HEK293 (cell line): ENCODE measurements at regions not wholly inside any gene's neighbourhood (a gene's known extent, or its start where the extent isn't known, plus 50 kb on each side); places are given as distances from the start of the nearest gene placed in this dataset.

ENCODE experiments used
- CTCF ChIA-PET: fragments of 350-600 bp; formaldehyde crosslinking; extraction: SDS; loops from one replicate; lab custom pipeline; 2021; ENCODE audit warnings: antibody characterized with exemption; lab: Yijun Ruan, JAX
- POLR2A ChIA-PET: fragments of 300-600 bp; formaldehyde crosslinking; extraction: SDS; loops from one replicate; lab custom pipeline; 2020; ENCODE audit warnings: antibody characterized with exemption, inconsistent platforms; lab: Yijun Ruan, JAX
- H3K27ac ChIP-seq: fragments of 200-500 bp; sonication (Bioruptor generic); 2 replicates; pipeline ENCODE4 v1.5.1; 2014; ENCODE audit warnings: low read depth, low read length, control low read depth, inconsistent platforms; ENCODE audit errors: extremely low read depth
- H3K36me3 ChIP-seq, 2 experiments: fragments of 200-500 bp in 1 of 2; sonication (Bioruptor generic) in 1 of 2; 1 replicate in 1 of 2; 2 replicates in 1 of 2; pipeline ENCODE4 v1.5.1; 2014 to 2017; ENCODE audit warnings: inconsistent platforms in 2 of 2, low read length in 2 of 2; ENCODE audit not compliant: control insufficient read depth in 2 of 2, insufficient read depth in 1 of 2
- H3K4me1 ChIP-seq: fragments of 200-500 bp; sonication (Bioruptor generic); 2 replicates; pipeline ENCODE4 v1.5.1; 2014; ENCODE audit warnings: mild to moderate bottlenecking, low read length, inconsistent platforms; ENCODE audit not compliant: control insufficient read depth, insufficient read depth
- H3K4me3 ChIP-seq: 2 replicates; pipeline ENCODE4 v1.5.1; 2011; ENCODE audit warnings: low read depth, mild to moderate bottlenecking, control low read depth, low read length, moderate library complexity
- H3K9me3 ChIP-seq: fragments of 200-500 bp; sonication (Bioruptor generic); 2 replicates; pipeline ENCODE4 v1.5.1; 2014; ENCODE audit warnings: low read depth, low read length, inconsistent platforms; ENCODE audit not compliant: control insufficient read depth, insufficient read depth
- GLIS2 ChIP-seq: fragments of 450-650 bp; formaldehyde crosslinking; IDR thresholded peaks from 2 replicates; pipeline ENCODE4 v1.5.1; 2016; ENCODE audit warnings: missing biosample characterization, missing genetic modification characterization
- MYNN ChIP-seq: fragments of 450-650 bp; formaldehyde crosslinking; IDR thresholded peaks from 2 replicates; pipeline ENCODE4 v1.5.1; 2016; ENCODE audit warnings: missing biosample characterization, missing genetic modification characterization, borderline replicate concordance
- OSR2 ChIP-seq: fragments of 450-650 bp; formaldehyde crosslinking; IDR thresholded peaks from 2 replicates; pipeline ENCODE4 v1.5.1; 2016; ENCODE audit warnings: missing biosample characterization, missing genetic modification characterization
- REPIN1 ChIP-seq: fragments of 450-650 bp; formaldehyde crosslinking; IDR thresholded peaks from 2 replicates; pipeline ENCODE4 v1.5.1; 2017; ENCODE audit warnings: missing biosample characterization, missing genetic modification characterization, low read depth
- ZBTB48 ChIP-seq: fragments of 450-650 bp; formaldehyde crosslinking; IDR thresholded peaks from 2 replicates; pipeline ENCODE4 v1.5.1; 2016; ENCODE audit warnings: missing biosample characterization, missing genetic modification characterization
- ZEB2 ChIP-seq: fragments of 450-650 bp; formaldehyde crosslinking; IDR thresholded peaks from 2 replicates; pipeline ENCODE4 v1.5.1; 2016; ENCODE audit warnings: missing biosample characterization, missing genetic modification characterization
- ZNF114 ChIP-seq: fragments of 450-650 bp; formaldehyde crosslinking; IDR thresholded peaks from 2 replicates; pipeline ENCODE4 v1.5.0; 2017; ENCODE audit warnings: missing biosample characterization, missing genetic modification characterization
- ZNF157 ChIP-seq: fragments of 450-650 bp; formaldehyde crosslinking; IDR thresholded peaks from 2 replicates; pipeline ENCODE4 v1.5.1; 2016; ENCODE audit warnings: missing biosample characterization, missing genetic modification characterization
- ZNF214 ChIP-seq: fragments of 450-650 bp; formaldehyde crosslinking; IDR thresholded peaks from 2 replicates; pipeline ENCODE4 v1.5.1; 2017; ENCODE audit warnings: missing biosample characterization, mild to moderate bottlenecking, missing genetic modification characterization, borderline replicate concordance
- ZNF23 ChIP-seq: fragments of 450-650 bp; formaldehyde crosslinking; IDR thresholded peaks from 2 replicates; pipeline ENCODE4 v1.5.1; 2016; ENCODE audit warnings: missing biosample characterization, missing genetic modification characterization, borderline replicate concordance
- ZNF274 ChIP-seq, 2 experiments: fragments of 200-500 bp in 1 of 2; fragments of 450-650 bp in 1 of 2; sonication (Bioruptor generic) in 1 of 2; formaldehyde crosslinking in 1 of 2; IDR thresholded peaks; 2 replicates each; pipeline versions ENCODE4 v1.5.1 to v1.6.1; 2014 to 2016; ENCODE audit warnings: borderline replicate concordance in 1 of 2, inconsistent platforms in 1 of 2, low read length in 1 of 2, missing biosample characterization in 1 of 2, missing genetic modification characterization in 1 of 2
- ZNF416 ChIP-seq: fragments of 450-650 bp; formaldehyde crosslinking; IDR thresholded peaks from 2 replicates; pipeline ENCODE4 v1.5.1; 2016; ENCODE audit warnings: missing biosample characterization, missing genetic modification characterization
- ZNF423 ChIP-seq: fragments of 450-650 bp; formaldehyde crosslinking; IDR thresholded peaks from 2 replicates; pipeline ENCODE4 v1.5.1; 2016; ENCODE audit warnings: missing biosample characterization, missing genetic modification characterization
- ZNF510 ChIP-seq: fragments of 450-650 bp; formaldehyde crosslinking; IDR thresholded peaks from 2 replicates; pipeline ENCODE4 v1.5.1; 2018; ENCODE audit warnings: mild to moderate bottlenecking, missing genetic modification characterization, missing biosample characterization; ENCODE audit not compliant: insufficient replicate concordance
- ZNF521 ChIP-seq: fragments of 450-650 bp; formaldehyde crosslinking; IDR thresholded peaks from 2 replicates; pipeline ENCODE4 v1.5.1; 2017; ENCODE audit warnings: missing biosample characterization, mild to moderate bottlenecking, missing genetic modification characterization
- ZNF654 ChIP-seq: fragments of 450-650 bp; formaldehyde crosslinking; IDR thresholded peaks from 2 replicates; pipeline ENCODE4 v1.5.1; 2016; ENCODE audit warnings: low read depth, missing biosample characterization, missing genetic modification characterization
- ZNF670 ChIP-seq: fragments of 450-650 bp; formaldehyde crosslinking; IDR thresholded peaks from 2 replicates; pipeline ENCODE4 v1.5.1; 2016; ENCODE audit warnings: missing biosample characterization, missing genetic modification characterization, low read depth
- ZNF830 ChIP-seq: fragments of 450-650 bp; IDR thresholded peaks from 2 replicates; pipeline ENCODE4 v1.5.0; 2018; ENCODE audit warnings: missing biosample characterization, missing genetic modification characterization, low read depth, mild to moderate bottlenecking, moderate library complexity
- ZNF843 ChIP-seq: fragments of 450-650 bp; formaldehyde crosslinking; IDR thresholded peaks from 2 replicates; pipeline ENCODE4 v1.5.1; 2016; ENCODE audit warnings: missing biosample characterization, missing genetic modification characterization
- TF ChIP-seq, protein P1 (sequence below): fragments of 450-650 bp; formaldehyde crosslinking; IDR thresholded peaks from 2 replicates; pipeline ENCODE4 v1.5.1; 2017; ENCODE audit warnings: missing biosample characterization, missing genetic modification characterization
- TF ChIP-seq, protein P2 (sequence below): fragments of 450-650 bp; formaldehyde crosslinking; IDR thresholded peaks from 2 replicates; pipeline ENCODE4 v1.5.1; 2016; ENCODE audit warnings: missing biosample characterization, missing genetic modification characterization, low read depth
- TF ChIP-seq, protein P3 (sequence below): fragments of 450-650 bp; formaldehyde crosslinking; IDR thresholded peaks from 2 replicates; pipeline ENCODE4 v1.5.1; 2016; ENCODE audit warnings: missing biosample characterization, missing genetic modification characterization
- TF ChIP-seq, protein P4 (sequence below): fragments of 450-650 bp; formaldehyde crosslinking; IDR thresholded peaks from 2 replicates; pipeline ENCODE4 v1.5.1; 2016; ENCODE audit warnings: missing biosample characterization, missing genetic modification characterization
- TF ChIP-seq, protein P5 (sequence below): fragments of 450-650 bp; formaldehyde crosslinking; IDR thresholded peaks from 2 replicates; pipeline ENCODE4 v1.5.1; 2016; ENCODE audit warnings: missing biosample characterization, missing genetic modification characterization

DNA sequence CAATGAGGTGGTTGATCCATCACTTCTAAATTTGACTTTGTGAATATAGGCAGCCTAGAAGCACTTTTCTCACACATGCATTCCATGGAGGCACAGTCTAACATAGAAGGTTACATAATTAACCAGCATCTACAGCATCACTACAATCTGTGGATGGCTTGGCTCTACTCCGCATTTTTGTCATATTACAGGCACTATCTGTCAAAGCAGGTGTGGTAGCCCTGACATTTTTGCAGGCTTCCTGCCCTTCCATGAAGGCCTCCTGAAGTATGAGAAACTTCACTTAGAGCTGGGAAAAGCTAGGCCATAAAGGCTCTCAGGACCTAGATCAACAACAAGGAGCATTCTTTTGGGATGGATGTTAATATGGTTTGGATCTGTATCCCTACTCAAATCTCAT, 378.0 kb downstream of the ANXA1 start:
- H3K9me3 ChIP-seq: no peaks in the 10 kb centered on the region
- TF ChIP-seq ZNF114 (tag by site-specific recombination) (no peak), ZEB2 (no peak)
- no peak overlapping the region for H3K4me3 ChIP-seq
- ChIA-PET CTCF (no interaction called here), POLR2A (no interaction called here)
- no peak overlapping the region for H3K27ac ChIP-seq
- H3K36me3 ChIP-seq: no peaks in the 10 kb centered on the region
- H3K4me1 ChIP-seq: no peaks in the 10 kb centered on the region

DNA sequence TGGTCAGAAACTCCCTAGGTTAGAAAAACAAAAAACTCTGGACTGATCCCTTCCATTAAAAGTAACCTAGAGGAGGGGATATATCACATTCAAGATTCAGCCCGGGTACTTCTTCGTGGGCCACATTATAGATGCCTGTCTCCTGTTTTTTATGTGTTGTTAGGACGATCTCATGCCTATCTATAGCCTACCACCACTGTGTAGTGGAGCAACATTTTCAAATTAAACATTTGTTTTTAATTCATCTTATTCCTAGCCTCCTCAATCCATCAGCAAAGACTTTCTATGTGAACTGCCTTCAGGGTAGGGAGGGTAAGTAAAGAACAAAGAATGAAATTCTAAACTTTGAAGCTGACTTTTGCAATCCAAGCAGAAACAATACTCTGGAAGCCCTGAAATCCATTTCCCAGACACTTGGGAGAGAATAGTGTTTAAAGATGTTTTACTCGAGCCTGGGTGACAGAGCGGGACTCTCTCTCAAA, 379.4 kb downstream of the ANXA1 start:
- Histone ChIP-seq H3K9me3 (no peaks in the 10 kb centered on the region), H3K4me3 (no peak overlapping the region), H3K4me1 (no peaks in the 10 kb centered on the region), H3K27ac (no peak overlapping the region), H3K36me3 (no peaks in the 10 kb centered on the region)
- POLR2A ChIA-PET: no interaction called here
- CTCF ChIA-PET: no interaction called here
- TF ChIP-seq GLIS2: no peak
- no peak for TF ChIP-seq ZNF274 (IDR thresholded peaks at IDR 0.05; ENCODE audit: low read length)
- no peak for TF ChIP-seq ZNF274 (tag by site-specific recombination; IDR thresholded peaks at IDR 0.05; ENCODE audit: borderline replicate concordance)
- TF ChIP-seq, protein P1, sequence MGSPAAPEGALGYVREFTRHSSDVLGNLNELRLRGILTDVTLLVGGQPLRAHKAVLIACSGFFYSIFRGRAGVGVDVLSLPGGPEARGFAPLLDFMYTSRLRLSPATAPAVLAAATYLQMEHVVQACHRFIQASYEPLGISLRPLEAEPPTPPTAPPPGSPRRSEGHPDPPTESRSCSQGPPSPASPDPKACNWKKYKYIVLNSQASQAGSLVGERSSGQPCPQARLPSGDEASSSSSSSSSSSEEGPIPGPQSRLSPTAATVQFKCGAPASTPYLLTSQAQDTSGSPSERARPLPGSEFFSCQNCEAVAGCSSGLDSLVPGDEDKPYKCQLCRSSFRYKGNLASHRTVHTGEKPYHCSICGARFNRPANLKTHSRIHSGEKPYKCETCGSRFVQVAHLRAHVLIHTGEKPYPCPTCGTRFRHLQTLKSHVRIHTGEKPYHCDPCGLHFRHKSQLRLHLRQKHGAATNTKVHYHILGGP (tag by site-specific recombination): no peak
- no peak for TF ChIP-seq ZNF510 (tag by site-specific recombination)
- TF ChIP-seq REPIN1 (tag by site-specific recombination): no peak
- no peak for TF ChIP-seq OSR2 (tag by site-specific recombination)
- TF ChIP-seq ZNF423 (tag by site-specific recombination): no peak
- no peak for TF ChIP-seq ZNF521 (tag by site-specific recombination)
- no peak for TF ChIP-seq ZNF416 (tag by site-specific recombination)

DNA sequence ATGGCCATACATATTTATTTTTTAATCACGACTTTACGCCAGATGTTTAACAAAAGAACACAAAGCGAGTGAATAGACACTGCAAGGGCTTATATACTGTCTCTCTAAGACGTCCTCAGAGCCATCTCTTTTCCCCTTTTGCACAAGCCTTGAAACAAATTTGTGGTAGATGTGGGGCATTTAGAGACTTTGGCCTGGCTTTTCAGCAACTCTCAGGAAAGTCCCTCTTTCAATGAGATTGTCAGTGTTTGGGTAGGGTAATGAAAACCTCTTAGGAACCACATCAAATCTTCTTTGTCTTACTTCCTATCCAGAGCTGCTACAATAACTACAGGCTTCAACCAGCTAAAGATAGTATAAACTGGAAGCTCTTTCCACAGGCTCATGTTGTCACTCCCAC, 380.0 kb downstream of the ANXA1 start:
- Histone ChIP-seq H3K9me3 (no peaks in the 10 kb centered on the region), H3K4me3 (no peak overlapping the region), H3K27ac (no peak overlapping the region)
- POLR2A ChIA-PET: no interaction called here
- TF ChIP-seq ZNF23 (tag by site-specific recombination): no peak
- TF ChIP-seq, protein P2, sequence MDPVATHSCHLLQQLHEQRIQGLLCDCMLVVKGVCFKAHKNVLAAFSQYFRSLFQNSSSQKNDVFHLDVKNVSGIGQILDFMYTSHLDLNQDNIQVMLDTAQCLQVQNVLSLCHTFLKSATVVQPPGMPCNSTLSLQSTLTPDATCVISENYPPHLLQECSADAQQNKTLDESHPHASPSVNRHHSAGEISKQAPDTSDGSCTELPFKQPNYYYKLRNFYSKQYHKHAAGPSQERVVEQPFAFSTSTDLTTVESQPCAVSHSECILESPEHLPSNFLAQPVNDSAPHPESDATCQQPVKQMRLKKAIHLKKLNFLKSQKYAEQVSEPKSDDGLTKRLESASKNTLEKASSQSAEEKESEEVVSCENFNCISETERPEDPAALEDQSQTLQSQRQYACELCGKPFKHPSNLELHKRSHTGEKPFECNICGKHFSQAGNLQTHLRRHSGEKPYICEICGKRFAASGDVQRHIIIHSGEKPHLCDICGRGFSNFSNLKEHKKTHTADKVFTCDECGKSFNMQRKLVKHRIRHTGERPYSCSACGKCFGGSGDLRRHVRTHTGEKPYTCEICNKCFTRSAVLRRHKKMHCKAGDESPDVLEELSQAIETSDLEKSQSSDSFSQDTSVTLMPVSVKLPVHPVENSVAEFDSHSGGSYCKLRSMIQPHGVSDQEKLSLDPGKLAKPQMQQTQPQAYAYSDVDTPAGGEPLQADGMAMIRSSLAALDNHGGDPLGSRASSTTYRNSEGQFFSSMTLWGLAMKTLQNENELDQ (tag by site-specific recombination): no peak
- no peak for TF ChIP-seq ZNF157 (tag by site-specific recombination)
- no peak for TF ChIP-seq ZBTB48
- TF ChIP-seq ZNF670 (tag by site-specific recombination): no peak
- no peak for TF ChIP-seq ZNF654
- TF ChIP-seq, protein P3, sequence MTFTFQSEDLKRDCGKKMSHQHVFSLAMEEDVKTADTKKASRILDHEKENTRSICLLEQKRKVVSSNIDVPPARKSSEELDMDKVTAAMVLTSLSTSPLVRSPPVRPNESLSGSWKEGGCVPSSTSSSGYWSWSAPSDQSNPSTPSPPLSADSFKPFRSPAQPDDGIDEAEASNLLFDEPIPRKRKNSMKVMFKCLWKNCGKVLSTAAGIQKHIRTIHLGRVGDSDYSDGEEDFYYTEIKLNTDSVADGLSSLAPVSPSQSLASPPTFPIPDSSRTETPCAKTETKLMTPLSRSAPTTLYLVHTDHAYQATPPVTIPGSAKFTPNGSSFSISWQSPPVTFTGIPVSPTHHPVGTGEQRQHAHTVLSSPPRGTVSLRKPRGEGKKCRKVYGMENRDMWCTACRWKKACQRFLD (tag by site-specific recombination): no peak
- TF ChIP-seq ZNF830 (tag by site-specific recombination): no peak
- no peak for TF ChIP-seq MYNN (tag by site-specific recombination)
- TF ChIP-seq, protein P4, sequence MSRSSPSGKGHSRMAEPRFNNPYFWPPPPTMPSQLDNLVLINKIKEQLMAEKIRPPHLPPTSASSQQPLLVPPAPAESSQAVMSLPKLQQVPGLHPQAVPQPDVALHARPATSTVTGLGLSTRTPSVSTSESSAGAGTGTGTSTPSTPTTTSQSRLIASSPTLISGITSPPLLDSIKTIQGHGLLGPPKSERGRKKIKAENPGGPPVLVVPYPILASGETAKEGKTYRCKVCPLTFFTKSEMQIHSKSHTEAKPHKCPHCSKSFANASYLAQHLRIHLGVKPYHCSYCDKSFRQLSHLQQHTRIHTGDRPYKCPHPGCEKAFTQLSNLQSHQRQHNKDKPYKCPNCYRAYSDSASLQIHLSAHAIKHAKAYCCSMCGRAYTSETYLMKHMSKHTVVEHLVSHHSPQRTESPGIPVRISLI (tag by site-specific recombination): no peak
- TF ChIP-seq, protein P5, sequence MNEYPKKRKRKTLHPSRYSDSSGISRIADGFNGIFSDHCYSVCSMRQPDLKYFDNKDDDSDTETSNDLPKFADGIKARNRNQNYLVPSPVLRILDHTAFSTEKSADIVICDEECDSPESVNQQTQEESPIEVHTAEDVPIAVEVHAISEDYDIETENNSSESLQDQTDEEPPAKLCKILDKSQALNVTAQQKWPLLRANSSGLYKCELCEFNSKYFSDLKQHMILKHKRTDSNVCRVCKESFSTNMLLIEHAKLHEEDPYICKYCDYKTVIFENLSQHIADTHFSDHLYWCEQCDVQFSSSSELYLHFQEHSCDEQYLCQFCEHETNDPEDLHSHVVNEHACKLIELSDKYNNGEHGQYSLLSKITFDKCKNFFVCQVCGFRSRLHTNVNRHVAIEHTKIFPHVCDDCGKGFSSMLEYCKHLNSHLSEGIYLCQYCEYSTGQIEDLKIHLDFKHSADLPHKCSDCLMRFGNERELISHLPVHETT (tag by site-specific recombination): no peak
- no peak for TF ChIP-seq ZNF843
- TF ChIP-seq ZNF214 (tag by site-specific recombination): no peak
- TF ChIP-seq, all 188 proteins: peak for 0
- CTCF ChIA-PET: no interaction called here
- no peaks in the 10 kb centered on the region for H3K36me3 ChIP-seq
- H3K4me1 ChIP-seq: no peaks in the 10 kb centered on the region
